ENCODE measurements at regions not wholly inside any gene's neighbourhood (a gene's known extent, or its start where the extent isn't known, plus 50 kb on each side); places are given as distances from the start of the nearest gene placed in this dataset.

GRCh38 chr2:104793966-104794365, 59.9 kb upstream of the POU3F3 start:
- TF ChIP-seq CTCF (IDR thresholded peaks at IDR 0.05; ENCODE audit: low read depth, low read length, missing control alignments), result no peak
- no peak overlapping the region for H3K4me3 ChIP-seq (replicated peaks; ENCODE audit: low read depth, low read length)
- no peak for DNase-seq (ENCODE audit: extremely low read depth, low read depth)

DNA sequence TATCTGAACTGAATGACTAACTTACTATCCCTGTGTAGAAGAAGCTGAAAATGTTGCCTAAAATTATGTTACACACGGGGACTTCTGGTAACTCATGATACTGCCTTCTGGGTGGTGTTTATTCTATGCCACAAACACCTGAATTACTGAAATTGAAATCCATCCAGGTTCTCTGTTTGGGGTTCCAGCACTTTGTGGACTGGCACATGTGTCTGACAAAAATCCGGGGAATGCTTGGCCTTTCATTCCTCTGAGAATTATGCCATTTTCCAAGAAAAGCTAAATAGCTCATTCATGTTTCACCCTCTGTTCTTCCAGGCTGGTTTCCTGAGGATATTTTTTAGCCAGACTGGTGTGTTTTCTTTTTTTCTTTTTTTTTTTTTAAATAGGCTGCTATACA, 59.5 kb upstream of the POU3F3 start:
- no peak overlapping the region for H3K4me3 ChIP-seq (replicated peaks; ENCODE audit: low read depth, low read length)
- DNase-seq (ENCODE audit: extremely low read depth, low read depth), result no peak
- TF ChIP-seq CTCF (IDR thresholded peaks at IDR 0.05; ENCODE audit: low read depth, low read length, missing control alignments), result no peak

Measured in HFF-Myc (cell line).